ENCODE measurements at regions not wholly inside any gene's neighbourhood (a gene's known extent, or its start where the extent isn't known, plus 50 kb on each side); places are given as distances from the start of the nearest gene placed in this dataset.

GRCh38 chr2:7625392-7626138 is 708.4 kb downstream of the RNF144A start:
- Histone ChIP-seq H3K4me1 (no peaks in the 10 kb centered on the region), H3K36me3 (no peaks in the 10 kb centered on the region), H3K27me3 (no peaks in the 10 kb centered on the region), H3K4me3 (no peak overlapping the region), H3K9me3 (no peaks in the 10 kb centered on the region), H3K27ac (no peak overlapping the region)
- TF ChIP-seq, protein P1, sequence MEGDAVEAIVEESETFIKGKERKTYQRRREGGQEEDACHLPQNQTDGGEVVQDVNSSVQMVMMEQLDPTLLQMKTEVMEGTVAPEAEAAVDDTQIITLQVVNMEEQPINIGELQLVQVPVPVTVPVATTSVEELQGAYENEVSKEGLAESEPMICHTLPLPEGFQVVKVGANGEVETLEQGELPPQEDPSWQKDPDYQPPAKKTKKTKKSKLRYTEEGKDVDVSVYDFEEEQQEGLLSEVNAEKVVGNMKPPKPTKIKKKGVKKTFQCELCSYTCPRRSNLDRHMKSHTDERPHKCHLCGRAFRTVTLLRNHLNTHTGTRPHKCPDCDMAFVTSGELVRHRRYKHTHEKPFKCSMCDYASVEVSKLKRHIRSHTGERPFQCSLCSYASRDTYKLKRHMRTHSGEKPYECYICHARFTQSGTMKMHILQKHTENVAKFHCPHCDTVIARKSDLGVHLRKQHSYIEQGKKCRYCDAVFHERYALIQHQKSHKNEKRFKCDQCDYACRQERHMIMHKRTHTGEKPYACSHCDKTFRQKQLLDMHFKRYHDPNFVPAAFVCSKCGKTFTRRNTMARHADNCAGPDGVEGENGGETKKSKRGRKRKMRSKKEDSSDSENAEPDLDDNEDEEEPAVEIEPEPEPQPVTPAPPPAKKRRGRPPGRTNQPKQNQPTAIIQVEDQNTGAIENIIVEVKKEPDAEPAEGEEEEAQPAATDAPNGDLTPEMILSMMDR (IDR thresholded peaks at IDR 0.05): no peak
- TF ChIP-seq POLR2A (IDR thresholded peaks at IDR 0.05): no peak
- intact Hi-C loops (cut with DNase I): no loop called here
- 68 to 70% methylated on average over 10 of the region's 10 CpGs for WGBS, 2 donors
- no peak for DNase-seq

DNA sequence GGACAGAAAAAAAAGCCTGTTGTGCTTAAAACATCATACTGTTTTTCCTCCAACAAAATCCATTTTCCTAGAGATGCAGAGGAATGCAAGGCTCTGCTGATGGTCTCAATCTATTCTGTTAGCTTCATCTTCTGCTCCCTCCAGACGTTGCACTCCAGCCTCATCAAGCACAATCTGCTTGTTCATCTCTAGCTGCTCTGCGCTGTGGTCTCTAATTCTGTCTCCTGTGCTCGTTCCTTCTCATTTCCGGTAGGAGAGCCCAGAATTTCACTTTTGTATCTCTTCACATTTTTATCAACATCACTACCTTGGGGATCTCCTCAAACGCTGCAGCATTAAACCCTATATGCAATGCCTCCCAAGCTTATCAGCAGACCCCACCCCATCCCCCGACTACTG is 708.9 kb downstream of the RNF144A start:
- Histone ChIP-seq H3K27ac (no peak overlapping the region), H3K4me1 (no peaks in the 10 kb centered on the region), H3K36me3 (no peaks in the 10 kb centered on the region), H3K27me3 (no peaks in the 10 kb centered on the region), H3K4me3 (no peak overlapping the region), H3K9me3 (no peaks in the 10 kb centered on the region)
- intact Hi-C loops (cut with DNase I): no loop called here
- DNase-seq: no peak
- no peak for TF ChIP-seq POLR2A (IDR thresholded peaks at IDR 0.05)
- TF ChIP-seq, protein P1 (IDR thresholded peaks at IDR 0.05): no peak
- WGBS, 2 donors: 75 to 83% methylated on average over 6 of the region's 6 CpGs

GRCh38 chr2:7627583-7627982 is 710.4 kb downstream of the RNF144A start:
- intact Hi-C loops (cut with DNase I): no loop called here
- H3K27me3 ChIP-seq: no peaks in the 10 kb centered on the region
- no peak overlapping the region for H3K27ac ChIP-seq
- H3K4me3 ChIP-seq: no peak overlapping the region
- TF ChIP-seq, protein P1 (IDR thresholded peaks at IDR 0.05): no peak
- TF ChIP-seq POLR2A (IDR thresholded peaks at IDR 0.05): no peak
- no peaks in the 10 kb centered on the region for H3K36me3 ChIP-seq
- DNase-seq: no peak
- H3K9me3 ChIP-seq: no peaks in the 10 kb centered on the region
- H3K4me1 ChIP-seq: no peaks in the 10 kb centered on the region
- 29 to 34% methylated on average over 3 of the region's 3 CpGs for WGBS, 2 donors

- H3K27me3 ChIP-seq: peaks cover 0 to 6% (median 0%) of the 10 kb centered on the region in 4 donors
- H3K9me3 ChIP-seq: no peaks in the 10 kb centered on the region
- 75 to 83% methylated on average over 4 of the region's 4 CpGs for WGBS, 2 donors
- no peak overlapping the region for H3K27ac ChIP-seq
- H3K36me3 ChIP-seq: no peaks in the 10 kb centered on the region
- intact Hi-C loops (cut with DNase I): no loop called here
- no peaks in the 10 kb centered on the region for H3K4me1 ChIP-seq
- DNase-seq: no peak
- TF ChIP-seq, protein P1 (IDR thresholded peaks at IDR 0.05): no peak
- TF ChIP-seq POLR2A (IDR thresholded peaks at IDR 0.05): no peak
- no peak overlapping the region for H3K4me3 ChIP-seq
Measured at GRCh38 chr2:7632420-7632819, 715.2 kb downstream of the RNF144A start.

DNA sequence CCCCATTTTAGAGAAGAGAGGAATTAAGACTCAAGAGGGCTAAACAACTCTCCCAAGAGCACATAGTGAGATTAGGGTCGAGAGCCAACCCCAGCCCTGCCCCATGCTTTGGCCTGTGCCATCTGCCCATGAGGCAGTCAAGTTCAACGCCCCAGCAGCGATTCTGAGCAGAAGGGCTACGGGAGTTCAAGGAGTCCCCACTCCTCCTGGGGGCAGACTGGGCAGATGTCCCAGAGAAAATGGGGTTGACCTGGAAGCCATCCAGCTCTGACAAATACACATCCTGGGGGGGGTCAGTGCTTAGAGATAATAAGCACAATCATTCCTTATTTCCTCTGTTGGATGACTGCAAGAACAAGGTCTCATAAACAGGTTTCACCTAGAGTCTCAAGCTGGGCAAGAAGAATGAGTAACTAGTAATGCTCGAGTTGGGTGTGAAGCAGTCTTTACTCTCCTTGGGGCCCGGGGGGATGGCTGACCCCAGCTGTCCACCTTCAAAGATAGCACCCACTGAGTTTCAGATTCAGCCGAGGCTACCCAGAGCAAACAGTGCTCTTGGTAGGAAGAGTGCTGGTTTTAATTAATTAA is 716.4 kb downstream of the RNF144A start:
- no peak overlapping the region for H3K27ac ChIP-seq
- intact Hi-C loops (cut with DNase I): no loop called here
- whole genome bisulfite sequencing, 2 donors: 47 to 68% methylated on average over 5 to 7 of the region's 7 CpGs
- no peak overlapping the region for H3K4me3 ChIP-seq
- peaks cover 0 to 6% (median 0%) of the 10 kb centered on the region in 4 donors for H3K27me3 ChIP-seq
- H3K4me1 ChIP-seq: no peaks in the 10 kb centered on the region
- DNase-seq: no peak
- no peaks in the 10 kb centered on the region for H3K36me3 ChIP-seq
- TF ChIP-seq POLR2A (IDR thresholded peaks at IDR 0.05): no peak
- TF ChIP-seq, protein P1 (IDR thresholded peaks at IDR 0.05): no peak
- H3K9me3 ChIP-seq: no peaks in the 10 kb centered on the region
